Loucy (cell line): ENCODE measurements at regions not wholly inside any gene's neighbourhood (a gene's known extent, or its start where the extent isn't known, plus 50 kb on each side); places are given as distances from the start of the nearest gene placed in this dataset.

Experiments used
- H2AFZ ChIP-seq: fragments of 200-600 bp; sonication (generic); 2 replicates; pipeline ENCODE4 v1.6.0; 2016; ENCODE audit warnings: antibody characterized with exemption, mild to moderate bottlenecking, low read length, moderate library complexity
- H3F3A ChIP-seq: fragments of 200-600 bp; 2 replicates; pipeline ENCODE4 v1.6.0; 2016; ENCODE audit warnings: antibody characterized with exemption, low read depth, mild to moderate bottlenecking
- H3K27me3 ChIP-seq: fragments of 200-600 bp; sonication (generic); 2 replicates; pipeline ENCODE4 v1.6.1; 2014; ENCODE audit warnings: low read length, mild to moderate bottlenecking; ENCODE audit not compliant: insufficient read depth, poor library complexity, severe bottlenecking
- H3K36me3 ChIP-seq: fragments of 200-600 bp; sonication (generic); 2 replicates; pipeline ENCODE4 v1.6.1; 2016; ENCODE audit warnings: low read length; ENCODE audit not compliant: insufficient read depth
- H3K4me1 ChIP-seq: fragments of 200-600 bp; sonication (generic); 2 replicates; pipeline ENCODE4 v1.5.1; 2014; ENCODE audit warnings: low read length, mild to moderate bottlenecking; ENCODE audit not compliant: insufficient read depth, poor library complexity, severe bottlenecking
- H3K4me2 ChIP-seq: fragments of 200-600 bp; sonication (generic); 2 replicates; pipeline ENCODE4 v1.6.0; 2014; ENCODE audit warnings: antibody characterized with exemption, low read length, low read depth, mild to moderate bottlenecking; ENCODE audit not compliant: poor library complexity, severe bottlenecking
- H3K4me3 ChIP-seq: fragments of 200-600 bp; sonication (generic); 2 replicates; pipeline ENCODE4 v1.5.1; 2014; ENCODE audit warnings: low read length, mild to moderate bottlenecking, mixed read lengths; ENCODE audit not compliant: poor library complexity, severe bottlenecking
- H3K79me2 ChIP-seq: fragments of 200-600 bp; sonication (generic); 2 replicates; pipeline ENCODE4 v1.6.1; 2014; ENCODE audit warnings: low read length; ENCODE audit not compliant: insufficient read depth
- H3K9ac ChIP-seq: fragments of 200-600 bp; sonication (generic); 2 replicates; pipeline ENCODE4 v1.6.0; 2014; ENCODE audit warnings: mild to moderate bottlenecking, low read depth, low read length, moderate library complexity; ENCODE audit not compliant: poor library complexity, severe bottlenecking
- H3K9me2 ChIP-seq: fragments of 200-600 bp; sonication (generic); replicated peaks from 2 replicates; pipeline ENCODE4 v1.6.1; 2016; ENCODE audit warnings: low read depth, low read length, mixed read lengths
- H3K9me3 ChIP-seq: fragments of 200-600 bp; sonication (generic); 2 replicates; pipeline ENCODE4 v1.6.1; 2014; ENCODE audit warnings: mild to moderate bottlenecking, antibody characterized with exemption, low read length, low read depth; ENCODE audit not compliant: insufficient read depth
- H4K20me1 ChIP-seq: fragments of 200-600 bp; sonication (generic); 2 replicates; pipeline ENCODE4 v1.6.0; 2014; ENCODE audit warnings: antibody characterized with exemption, low read length, mild to moderate bottlenecking; ENCODE audit not compliant: insufficient read depth, poor library complexity, severe bottlenecking
- EZH2phosphoT487 ChIP-seq: fragments of 200-600 bp; IDR thresholded peaks from 2 replicates; pipeline ENCODE4 v1.6.1; 2018; ENCODE audit warnings: antibody characterized with exemption, mild to moderate bottlenecking, moderate library complexity, borderline replicate concordance
- TF ChIP-seq, protein P1 (sequence below): fragments of 200-600 bp; sonication (generic); conservative IDR thresholded peaks from 2 replicates; pipeline ENCODE4 v1.5.1; 2014; ENCODE audit warnings: mild to moderate bottlenecking, antibody characterized with exemption, low read length

DNA sequence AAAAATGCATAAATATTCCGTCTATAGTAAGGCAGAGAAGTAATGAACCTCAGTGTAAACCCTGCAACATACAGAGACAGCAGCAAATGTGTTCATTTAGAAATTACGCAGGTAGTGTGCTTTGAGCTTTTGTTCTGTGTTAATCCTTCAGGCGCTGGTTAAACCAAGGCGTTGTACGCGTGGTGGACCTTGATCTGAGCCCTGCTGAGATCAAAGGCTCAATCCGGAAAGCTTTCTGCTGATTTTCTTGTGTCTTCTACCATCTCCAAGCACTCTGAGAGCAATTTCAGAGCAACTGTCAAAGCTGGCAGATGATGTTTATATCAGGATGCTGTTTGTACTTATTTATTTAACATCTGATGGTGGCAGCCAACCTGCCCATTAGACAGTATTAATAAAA is 382.8 kb downstream of the CDH26 start:
- Histone ChIP-seq H4K20me1 (no peaks in the 10 kb centered on the region), H3K9me3 (no peaks in the 10 kb centered on the region), H2AFZ (no peak overlapping the region), H3F3A (no peaks in the 10 kb centered on the region), H3K27me3 (no peaks in the 10 kb centered on the region), H3K36me3 (no peaks in the 10 kb centered on the region), H3K4me1 (no peaks in the 10 kb centered on the region), H3K9me2 (no peaks in the 10 kb centered on the region), H3K9ac (no peak overlapping the region), H3K4me2 (no peak overlapping the region), H3K4me3 (no peak overlapping the region), H3K79me2 (no peaks in the 10 kb centered on the region)
- TF ChIP-seq EZH2phosphoT487 = no peak
- TF ChIP-seq, protein P1, sequence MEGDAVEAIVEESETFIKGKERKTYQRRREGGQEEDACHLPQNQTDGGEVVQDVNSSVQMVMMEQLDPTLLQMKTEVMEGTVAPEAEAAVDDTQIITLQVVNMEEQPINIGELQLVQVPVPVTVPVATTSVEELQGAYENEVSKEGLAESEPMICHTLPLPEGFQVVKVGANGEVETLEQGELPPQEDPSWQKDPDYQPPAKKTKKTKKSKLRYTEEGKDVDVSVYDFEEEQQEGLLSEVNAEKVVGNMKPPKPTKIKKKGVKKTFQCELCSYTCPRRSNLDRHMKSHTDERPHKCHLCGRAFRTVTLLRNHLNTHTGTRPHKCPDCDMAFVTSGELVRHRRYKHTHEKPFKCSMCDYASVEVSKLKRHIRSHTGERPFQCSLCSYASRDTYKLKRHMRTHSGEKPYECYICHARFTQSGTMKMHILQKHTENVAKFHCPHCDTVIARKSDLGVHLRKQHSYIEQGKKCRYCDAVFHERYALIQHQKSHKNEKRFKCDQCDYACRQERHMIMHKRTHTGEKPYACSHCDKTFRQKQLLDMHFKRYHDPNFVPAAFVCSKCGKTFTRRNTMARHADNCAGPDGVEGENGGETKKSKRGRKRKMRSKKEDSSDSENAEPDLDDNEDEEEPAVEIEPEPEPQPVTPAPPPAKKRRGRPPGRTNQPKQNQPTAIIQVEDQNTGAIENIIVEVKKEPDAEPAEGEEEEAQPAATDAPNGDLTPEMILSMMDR = no peak

DNA sequence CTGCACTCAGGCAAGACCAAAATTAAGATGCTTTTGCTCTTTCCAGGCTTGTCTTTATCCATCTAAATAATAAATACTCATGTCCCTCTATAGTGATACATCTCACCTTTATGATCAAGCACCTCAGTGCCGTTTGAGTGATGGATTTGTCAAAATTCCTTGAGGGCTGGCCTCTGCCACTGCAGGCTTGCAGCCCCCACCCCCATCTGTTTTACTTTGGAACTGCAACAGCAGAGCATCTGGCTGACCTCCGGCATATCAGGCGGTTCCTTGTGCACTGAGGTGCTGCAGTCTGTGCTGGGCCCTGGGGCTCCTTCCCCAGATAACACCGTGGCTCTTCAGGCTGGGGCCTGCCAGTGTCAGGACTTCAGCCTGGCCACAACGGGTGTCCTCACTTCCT is 386.9 kb downstream of the CDH26 start:
- Histone ChIP-seq H3K9ac (no peak overlapping the region), H3K4me1 (no peaks in the 10 kb centered on the region), H3K4me3 (no peak overlapping the region), H2AFZ (no peak overlapping the region), H3K4me2 (no peak overlapping the region), H3K9me2 (no peaks in the 10 kb centered on the region), H3K36me3 (no peaks in the 10 kb centered on the region), H4K20me1 (no peaks in the 10 kb centered on the region), H3K27me3 (no peaks in the 10 kb centered on the region), H3K9me3 (no peaks in the 10 kb centered on the region), H3F3A (no peaks in the 10 kb centered on the region), H3K79me2 (no peaks in the 10 kb centered on the region)
- no peak for TF ChIP-seq EZH2phosphoT487
- TF ChIP-seq, protein P1 = no peak

DNA sequence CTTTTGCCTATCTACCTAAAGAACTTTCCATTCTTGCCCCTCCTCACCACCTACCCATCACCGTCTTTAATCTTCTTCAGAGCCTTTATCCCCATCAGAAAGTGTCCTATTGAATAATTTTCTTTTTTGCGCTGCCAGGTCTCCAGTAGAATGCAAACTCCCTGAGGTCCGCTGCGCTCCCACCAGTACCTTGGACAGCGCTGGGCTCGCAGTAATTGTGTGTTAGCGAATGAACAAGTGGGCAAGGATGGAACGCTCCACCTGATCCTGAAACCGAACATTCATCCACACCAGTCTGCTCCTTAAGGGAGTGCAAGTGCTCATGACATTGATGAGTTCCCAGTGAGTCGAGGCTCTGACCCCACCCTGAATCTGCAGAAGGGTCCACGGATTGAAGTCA is 391.2 kb downstream of the CDH26 start:
- H4K20me1 ChIP-seq = no peaks in the 10 kb centered on the region

More for the DNA sequence above, 391.2 kb downstream of the CDH26 start:
- no peak overlapping the region for H2AFZ ChIP-seq
- no peaks in the 10 kb centered on the region for H3K79me2 ChIP-seq
- no peaks in the 10 kb centered on the region for H3K36me3 ChIP-seq
- no peaks in the 10 kb centered on the region for H3K4me1 ChIP-seq
- H3K27me3 ChIP-seq = no peaks in the 10 kb centered on the region
- H3K9ac ChIP-seq = no peak overlapping the region
- TF ChIP-seq, protein P1 = no peak
- TF ChIP-seq EZH2phosphoT487 = no peak
- no peaks in the 10 kb centered on the region for H3K9me3 ChIP-seq
- H3K9me2 ChIP-seq = no peaks in the 10 kb centered on the region
- no peaks in the 10 kb centered on the region for H3F3A ChIP-seq
- no peak overlapping the region for H3K4me3 ChIP-seq
- no peak overlapping the region for H3K4me2 ChIP-seq
